ENCODE measurements at regions not wholly inside any gene's neighbourhood (a gene's known extent, or its start where the extent isn't known, plus 50 kb on each side); places are given as distances from the start of the nearest gene placed in this dataset.

DNA sequence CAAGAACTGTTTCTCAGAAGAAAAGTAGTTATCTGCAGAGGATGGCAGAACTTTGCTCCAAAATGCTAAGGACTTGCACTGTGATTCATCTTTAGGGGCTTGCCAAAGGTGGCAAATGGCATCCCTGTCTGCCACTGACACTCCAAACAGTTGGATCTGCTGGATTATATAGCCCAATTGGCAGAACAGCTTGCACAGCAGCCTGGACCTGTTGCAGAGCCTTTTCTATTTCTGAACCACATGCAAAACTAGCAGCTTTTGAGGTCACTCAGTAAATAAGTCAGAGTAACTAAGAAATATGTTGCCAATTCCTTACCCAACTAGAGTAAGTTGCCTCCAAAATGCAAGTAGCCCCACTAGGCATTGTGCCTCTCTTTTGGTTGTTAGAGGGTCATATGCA lies 397.5 kb upstream of the NOVA1 start:
- TF ChIP-seq, protein P1, sequence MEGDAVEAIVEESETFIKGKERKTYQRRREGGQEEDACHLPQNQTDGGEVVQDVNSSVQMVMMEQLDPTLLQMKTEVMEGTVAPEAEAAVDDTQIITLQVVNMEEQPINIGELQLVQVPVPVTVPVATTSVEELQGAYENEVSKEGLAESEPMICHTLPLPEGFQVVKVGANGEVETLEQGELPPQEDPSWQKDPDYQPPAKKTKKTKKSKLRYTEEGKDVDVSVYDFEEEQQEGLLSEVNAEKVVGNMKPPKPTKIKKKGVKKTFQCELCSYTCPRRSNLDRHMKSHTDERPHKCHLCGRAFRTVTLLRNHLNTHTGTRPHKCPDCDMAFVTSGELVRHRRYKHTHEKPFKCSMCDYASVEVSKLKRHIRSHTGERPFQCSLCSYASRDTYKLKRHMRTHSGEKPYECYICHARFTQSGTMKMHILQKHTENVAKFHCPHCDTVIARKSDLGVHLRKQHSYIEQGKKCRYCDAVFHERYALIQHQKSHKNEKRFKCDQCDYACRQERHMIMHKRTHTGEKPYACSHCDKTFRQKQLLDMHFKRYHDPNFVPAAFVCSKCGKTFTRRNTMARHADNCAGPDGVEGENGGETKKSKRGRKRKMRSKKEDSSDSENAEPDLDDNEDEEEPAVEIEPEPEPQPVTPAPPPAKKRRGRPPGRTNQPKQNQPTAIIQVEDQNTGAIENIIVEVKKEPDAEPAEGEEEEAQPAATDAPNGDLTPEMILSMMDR (IDR thresholded peaks at IDR 0.05) = no peak
- TF ChIP-seq POLR2A (IDR thresholded peaks at IDR 0.05) = no peak

Data from thyroid gland (tissue), 4 donors.